Right cardiac atrium (tissue), 5 donors: ENCODE measurements at regions not wholly inside any gene's neighbourhood (a gene's known extent, or its start where the extent isn't known, plus 50 kb on each side); places are given as distances from the start of the nearest gene placed in this dataset.

Experiments used
- ATAC-seq, 2 donors: fragments of 200-7000 bp; cut with Tn5 transposase; one replicate each; pipeline versions ENCODE4 v1.8.0 to v1.9.1; 2020; ENCODE audit warnings: moderate library complexity in 2 of 2, mild to moderate bottlenecking in 1 of 2
- DNase-seq, 3 donors: peaks; one replicate each; pipeline ENCODE4 v3.0.0-alpha.2; 2020
- H3K27ac ChIP-seq: one replicate; pipeline ENCODE4 v1.5.1; 2013; ENCODE audit warnings: mild to moderate bottlenecking, low read length, control low read depth, moderate library complexity
- H3K27me3 ChIP-seq: one replicate; pipeline ENCODE4 v1.6.1; 2013; ENCODE audit not compliant: control insufficient read depth, insufficient read depth
- H3K4me1 ChIP-seq: one replicate; pipeline ENCODE4 v1.6.1; 2013; ENCODE audit warnings: low read length; ENCODE audit not compliant: control insufficient read depth, insufficient read depth
- H3K4me3 ChIP-seq: one replicate; pipeline ENCODE4 v1.5.1; 2013; ENCODE audit warnings: low read length, control low read depth
- H3K9me3 ChIP-seq: one replicate; pipeline ENCODE4 v1.6.1; 2013; ENCODE audit warnings: low read length; ENCODE audit not compliant: control insufficient read depth
- WGBS: extraction: QIAGEN DNeasy Blood & Tissue Kit; methylation state at CpG from one replicate; pipeline ENCODE4 v1.1.7; 2013; 5-methylcytosine and 5-hydroxymethylcytosine counted together
- intact Hi-C, 4 donors: fragments of 100-400 bp; cut with DNase I; formaldehyde crosslinking; loops; one replicate each; pipeline versions ENCODE4 v1.11.0 to v1.14.0; 2022 to 2023
- donor health status: healthy with polysubstance abuse.
- donor health status: DM: no; HTN: yes; CAD: no.
- donor health status: DM: no; HTN: no; CAD: no.
- donor health status: DM: no; HTN: yes; CAD: no; lungs with severe emphysema.
- donor health status: DM: yes; HTN: yes; CAD: no.

GRCh38 chr13:87426742-87427141, 244.4 kb upstream of the SLITRK5 start:
- no peaks in the 10 kb centered on the region for H3K27me3 ChIP-seq
- ATAC-seq (no peak), DNase-seq (no peak)
- H3K4me1 ChIP-seq: no peaks in the 10 kb centered on the region
- H3K27ac ChIP-seq: no peak overlapping the region
- no peaks in the 10 kb centered on the region for H3K9me3 ChIP-seq
- intact Hi-C loops: no loop called here
- H3K4me3 ChIP-seq: no peak overlapping the region

- DNase-seq (no peak), ATAC-seq (no peak)
- intact Hi-C loops: no loop called here
These were observed 227.0 kb upstream of the SLITRK5 start for GRCh38 chr13:87444135-87444534.

GRCh38 chr13:87452281-87452680, 218.9 kb upstream of the SLITRK5 start:
- no peak overlapping the region for H3K4me3 ChIP-seq
- no peaks in the 10 kb centered on the region for H3K9me3 ChIP-seq
- WGBS: 82% methylated on average over 2 of the region's 2 CpGs
- no peak for ATAC-seq
- no peak for DNase-seq
- no peaks in the 10 kb centered on the region for H3K27me3 ChIP-seq
- H3K4me1 ChIP-seq: no peaks in the 10 kb centered on the region
- intact Hi-C loops: no loop called here
- H3K27ac ChIP-seq: no peak overlapping the region

More at GRCh38 chr13:87444135-87444534, 227.0 kb upstream of the SLITRK5 start:
- Histone ChIP-seq H3K9me3 (no peaks in the 10 kb centered on the region), H3K4me1 (no peaks in the 10 kb centered on the region), H3K27me3 (no peaks in the 10 kb centered on the region), H3K4me3 (no peak overlapping the region), H3K27ac (no peak overlapping the region)
- 51% methylated on average over 2 of the region's 2 CpGs for WGBS

- Histone ChIP-seq H3K27me3 (no peaks in the 10 kb centered on the region), H3K4me3 (no peak overlapping the region), H3K4me1 (no peaks in the 10 kb centered on the region), H3K27ac (no peak overlapping the region), H3K9me3 (no peaks in the 10 kb centered on the region)
- DNase-seq (no peak), ATAC-seq (no peak)
- intact Hi-C loops: no loop called here
- 64% methylated on average over 1 of the region's 1 CpG for WGBS
These were observed 217.9 kb upstream of the SLITRK5 start for GRCh38 chr13:87453244-87453643.

GRCh38 chr13:87459419-87459818, 211.8 kb upstream of the SLITRK5 start:
- H3K27ac ChIP-seq: no peak overlapping the region
- WGBS: 49% methylated on average over 1 of the region's 1 CpG
- H3K4me1 ChIP-seq: no peaks in the 10 kb centered on the region
- no peaks in the 10 kb centered on the region for H3K9me3 ChIP-seq
- H3K27me3 ChIP-seq: no peaks in the 10 kb centered on the region
- ATAC-seq: no peak
- no peak for DNase-seq
- H3K4me3 ChIP-seq: no peak overlapping the region
- intact Hi-C loops: no loop called here

GRCh38 chr13:87497426-87497825, 173.7 kb upstream of the SLITRK5 start:
- no peaks in the 10 kb centered on the region for H3K9me3 ChIP-seq
- intact Hi-C loops: no loop called here
- WGBS: 61% methylated on average over 2 of the region's 2 CpGs

GRCh38 chr13:87498681-87499080, 172.5 kb upstream of the SLITRK5 start:
- ATAC-seq (no peak), DNase-seq (no peak)
- no peaks in the 10 kb centered on the region for H3K9me3 ChIP-seq
- 45% methylated on average over 2 of the region's 2 CpGs for WGBS
- no peak overlapping the region for H3K27ac ChIP-seq
- no peaks in the 10 kb centered on the region for H3K4me1 ChIP-seq
- no peak overlapping the region for H3K4me3 ChIP-seq
- intact Hi-C loops: no loop called here
- H3K27me3 ChIP-seq: no peaks in the 10 kb centered on the region

More at GRCh38 chr13:87497426-87497825, 173.7 kb upstream of the SLITRK5 start:
- no peak for DNase-seq
- Histone ChIP-seq H3K4me3 (no peak overlapping the region), H3K27me3 (no peaks in the 10 kb centered on the region), H3K4me1 (no peaks in the 10 kb centered on the region), H3K27ac (no peak overlapping the region)
- ATAC-seq: no peak

- ATAC-seq (no peak), DNase-seq (no peak)
- Histone ChIP-seq H3K27me3 (no peaks in the 10 kb centered on the region), H3K4me3 (no peak overlapping the region), H3K4me1 (no peaks in the 10 kb centered on the region), H3K9me3 (no peaks in the 10 kb centered on the region), H3K27ac (no peak overlapping the region)
- intact Hi-C loops: no loop called here
- WGBS: 68% methylated on average over 3 of the region's 3 CpGs
These were observed 146.4 kb upstream of the SLITRK5 start for GRCh38 chr13:87524775-87525174.

- H3K9me3 ChIP-seq: no peaks in the 10 kb centered on the region
- no peaks in the 10 kb centered on the region for H3K27me3 ChIP-seq
- H3K4me3 ChIP-seq: no peak overlapping the region
- DNase-seq (no peak), ATAC-seq (no peak)
- no peak overlapping the region for H3K27ac ChIP-seq
- no peaks in the 10 kb centered on the region for H3K4me1 ChIP-seq
- intact Hi-C loops: no loop called here
These were observed 137.4 kb upstream of the SLITRK5 start for GRCh38 chr13:87533776-87534175.

GRCh38 chr13:87535911-87536310, 135.3 kb upstream of the SLITRK5 start:
- no peak for DNase-seq
- no peaks in the 10 kb centered on the region for H3K9me3 ChIP-seq
- no peak overlapping the region for H3K4me3 ChIP-seq
- WGBS: 90% methylated on average over 1 of the region's 1 CpG
- H3K4me1 ChIP-seq: no peaks in the 10 kb centered on the region
- H3K27ac ChIP-seq: no peak overlapping the region
- intact Hi-C loops: no loop called here
- no peak for ATAC-seq
- H3K27me3 ChIP-seq: no peaks in the 10 kb centered on the region

GRCh38 chr13:87536499-87536898, 134.7 kb upstream of the SLITRK5 start:
- H3K9me3 ChIP-seq: no peaks in the 10 kb centered on the region
- H3K27ac ChIP-seq: no peak overlapping the region
- no peak overlapping the region for H3K4me3 ChIP-seq
- ATAC-seq (no peak), DNase-seq (no peak)
- intact Hi-C loops: no loop called here
- 64% methylated on average over 2 of the region's 2 CpGs for WGBS
- no peaks in the 10 kb centered on the region for H3K27me3 ChIP-seq
- H3K4me1 ChIP-seq: no peaks in the 10 kb centered on the region

- no peaks in the 10 kb centered on the region for H3K4me1 ChIP-seq
- DNase-seq (no peak), ATAC-seq (no peak)
- WGBS: 59% methylated on average over 2 of the region's 2 CpGs
- H3K27ac ChIP-seq: no peak overlapping the region
- H3K4me3 ChIP-seq: no peak overlapping the region
- intact Hi-C loops: no loop called here
- H3K9me3 ChIP-seq: no peaks in the 10 kb centered on the region
- H3K27me3 ChIP-seq: no peaks in the 10 kb centered on the region
These were observed 134.3 kb upstream of the SLITRK5 start for GRCh38 chr13:87536899-87537298.
